GM23248 (cell line): ENCODE measurements at regions not wholly inside any gene's neighbourhood (a gene's known extent, or its start where the extent isn't known, plus 50 kb on each side); places are given as distances from the start of the nearest gene placed in this dataset.
"Not testable (repeated sequence)": the region's sequence is repeated elsewhere in the genome, so short reads cannot be mapped to it uniquely, and the experiment has no call there.

Experiments used
- DNase-seq: peaks from one replicate; pipeline ENCODE4 v3.0.0-alpha.2; 2015
- H2AFZ ChIP-seq: fragments of 200-600 bp; sonication (generic); 2 replicates; pipeline ENCODE4 v1.6.1; 2016; ENCODE audit warnings: antibody characterized with exemption
- H3F3A ChIP-seq: fragments of 200-600 bp; sonication (generic); 2 replicates; pipeline ENCODE4 v1.6.1; 2016; ENCODE audit warnings: mild to moderate bottlenecking, antibody characterized with exemption, mixed run types; ENCODE audit not compliant: insufficient read depth
- H3K27ac ChIP-seq: fragments of 200-600 bp; sonication (generic); 2 replicates; pipeline ENCODE4 v1.5.1; 2016; ENCODE audit warnings: mild to moderate bottlenecking
- H3K27me3 ChIP-seq: fragments of 200-600 bp; sonication (generic); replicated peaks from 2 replicates; pipeline ENCODE4 v1.6.1; 2016; ENCODE audit warnings: mild to moderate bottlenecking; ENCODE audit not compliant: insufficient read depth
- H3K36me3 ChIP-seq: fragments of 200-600 bp; sonication (generic); 2 replicates; pipeline ENCODE4 v1.6.1; 2016; ENCODE audit warnings: low read depth, mild to moderate bottlenecking
- H3K4me1 ChIP-seq: fragments of 200-600 bp; sonication (generic); 2 replicates; pipeline ENCODE4 v1.6.1; 2016; ENCODE audit warnings: mild to moderate bottlenecking; ENCODE audit not compliant: insufficient read depth
- H3K4me2 ChIP-seq: fragments of 200-600 bp; sonication (generic); one replicate; pipeline ENCODE4 v1.6.1; 2016; ENCODE audit warnings: mild to moderate bottlenecking; ENCODE audit not compliant: unreplicated experiment
- H3K4me3 ChIP-seq: fragments of 200-600 bp; sonication (generic); 2 replicates; pipeline ENCODE4 v1.5.1; 2016; ENCODE audit warnings: mild to moderate bottlenecking
- H3K79me2 ChIP-seq: fragments of 200-600 bp; sonication (generic); 2 replicates; pipeline ENCODE4 v1.6.1; 2016; ENCODE audit warnings: mild to moderate bottlenecking; ENCODE audit not compliant: insufficient read depth
- H3K9ac ChIP-seq: fragments of 200-600 bp; sonication (generic); 2 replicates; pipeline ENCODE4 v1.6.1; 2016; ENCODE audit warnings: mild to moderate bottlenecking
- H3K9me2 ChIP-seq: fragments of 200-600 bp; sonication (generic); 2 replicates; pipeline ENCODE4 v1.6.1; 2016; ENCODE audit warnings: mixed run types, mild to moderate bottlenecking, moderate library complexity; ENCODE audit not compliant: insufficient read depth
- H3K9me3 ChIP-seq: fragments of 200-600 bp; sonication (generic); one replicate; pipeline ENCODE4 v1.6.1; 2017; ENCODE audit warnings: low read depth
- H4K20me1 ChIP-seq: fragments of 200-600 bp; sonication (generic); 2 replicates; pipeline ENCODE4 v1.6.0; 2016; ENCODE audit not compliant: insufficient read depth
- EZH2 ChIP-seq: fragments of 200-600 bp; sonication (generic); IDR thresholded peaks from 2 replicates; pipeline ENCODE4 v1.6.1; 2018; ENCODE audit warnings: antibody characterized with exemption, mild to moderate bottlenecking; ENCODE audit not compliant: insufficient read depth, poor library complexity, severe bottlenecking
- EZH2phosphoT487 ChIP-seq: fragments of 200-600 bp; sonication (generic); IDR thresholded peaks from 2 replicates; pipeline ENCODE4 v1.6.1; 2018; ENCODE audit warnings: antibody characterized with exemption, moderate library complexity, mild to moderate bottlenecking, low read depth; ENCODE audit not compliant: insufficient read depth
- WGBS, 2 experiments: methylation state at CpG; one replicate each; pipeline ENCODE4 v1.1.6; 2015 to 2017; ENCODE audit warnings: low lambda C conversion rate in 2 of 2, low coverage in 1 of 2; ENCODE audit errors: missing lambda C conversion rate in 2 of 2; 5-methylcytosine and 5-hydroxymethylcytosine counted together
- in situ Hi-C: fragments of 300-500 bp; cut with MboI; formaldehyde crosslinking; loops from 2 replicates; pipeline ENCODE4 v1.15.0; 2020

DNA sequence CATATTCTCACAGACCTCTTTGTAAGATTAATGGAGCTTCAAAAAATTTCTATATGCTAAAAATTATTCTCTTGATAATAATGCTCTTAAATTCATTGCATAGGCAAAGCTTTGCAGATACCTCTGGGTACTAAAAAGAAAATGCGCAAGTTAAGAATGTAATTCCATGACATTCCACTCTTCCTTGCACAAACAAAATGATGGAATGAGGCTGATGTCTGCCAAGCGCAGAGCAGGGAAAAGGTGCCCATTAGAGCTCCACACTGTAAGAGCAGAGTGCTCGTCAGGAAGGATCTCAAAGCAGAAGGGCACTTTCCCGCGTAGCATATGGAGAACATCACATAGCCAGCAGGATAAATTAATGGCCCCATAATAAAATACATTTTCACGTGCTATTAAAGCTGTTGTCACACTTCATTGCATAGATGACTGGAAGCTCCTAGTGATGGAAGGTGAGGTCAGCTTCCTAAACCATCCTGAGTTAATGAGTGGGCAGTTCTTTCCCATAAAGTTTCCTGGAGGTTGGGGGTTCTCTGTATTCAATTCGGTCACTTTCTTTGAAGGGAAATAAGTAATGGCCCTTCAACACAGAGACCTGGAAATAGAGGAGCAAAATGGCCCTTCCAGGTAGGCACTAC, 1058.9 kb downstream of the GALC start:
- in situ Hi-C loops: no loop called here
- no peak for TF ChIP-seq EZH2
- no peak for TF ChIP-seq EZH2phosphoT487

DNA sequence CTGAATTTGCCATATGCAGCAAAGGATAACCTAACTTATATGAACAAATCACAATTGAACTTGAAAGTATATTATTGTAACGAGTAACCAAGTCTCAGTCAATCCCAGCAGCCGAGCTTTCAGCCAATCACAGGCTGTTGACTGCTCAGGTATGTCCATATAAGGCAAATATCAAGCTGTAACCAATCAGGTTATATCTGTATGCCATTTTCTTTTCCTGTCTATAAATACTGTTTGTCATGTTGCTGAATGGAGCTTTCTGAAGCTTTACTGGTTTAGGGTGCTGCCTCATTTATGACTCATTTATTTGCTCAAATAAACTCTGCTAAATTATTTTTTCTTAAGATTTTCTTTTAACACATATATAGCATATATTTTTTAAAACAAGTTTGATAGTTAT, 1059.5 kb downstream of the GALC start:
- WGBS, 2 experiments: 4 to 9% methylated on average over 2 of the region's 2 CpGs
- no peak overlapping the region for H3K4me3 ChIP-seq
- H3K27me3 ChIP-seq: no peaks in the 10 kb centered on the region
- no peaks in the 10 kb centered on the region for H4K20me1 ChIP-seq
- H2AFZ ChIP-seq: no peak overlapping the region
- no peaks in the 10 kb centered on the region for H3K9me2 ChIP-seq
- H3F3A ChIP-seq: no peaks in the 10 kb centered on the region
- TF ChIP-seq EZH2 (no peak), EZH2phosphoT487 (no peak)
- no peak overlapping the region for H3K27ac ChIP-seq
- DNase-seq: no peak
- no peaks in the 10 kb centered on the region for H3K36me3 ChIP-seq
- H3K9ac ChIP-seq: no peak overlapping the region
- in situ Hi-C loops: no loop called here
- H3K4me2 ChIP-seq: no peak overlapping the region
- H3K79me2 ChIP-seq: no peaks in the 10 kb centered on the region
- H3K4me1 ChIP-seq: no peaks in the 10 kb centered on the region
- no peaks in the 10 kb centered on the region for H3K9me3 ChIP-seq

More for the DNA sequence above, 1058.9 kb downstream of the GALC start:
- Histone ChIP-seq H3K27ac (no peak overlapping the region), H3K4me1 (no peaks in the 10 kb centered on the region), H3K4me3 (no peak overlapping the region), H3K9me2 (no peaks in the 10 kb centered on the region), H2AFZ (no peak overlapping the region), H3K9ac (no peak overlapping the region), H3F3A (no peaks in the 10 kb centered on the region), H4K20me1 (no peaks in the 10 kb centered on the region), H3K27me3 (no peaks in the 10 kb centered on the region), H3K4me2 (no peak overlapping the region), H3K36me3 (no peaks in the 10 kb centered on the region), H3K79me2 (no peaks in the 10 kb centered on the region), H3K9me3 (no peaks in the 10 kb centered on the region)
- no peak for DNase-seq
- 44 to 47% methylated on average over 7 of the region's 7 CpGs for WGBS, 2 experiments

DNA sequence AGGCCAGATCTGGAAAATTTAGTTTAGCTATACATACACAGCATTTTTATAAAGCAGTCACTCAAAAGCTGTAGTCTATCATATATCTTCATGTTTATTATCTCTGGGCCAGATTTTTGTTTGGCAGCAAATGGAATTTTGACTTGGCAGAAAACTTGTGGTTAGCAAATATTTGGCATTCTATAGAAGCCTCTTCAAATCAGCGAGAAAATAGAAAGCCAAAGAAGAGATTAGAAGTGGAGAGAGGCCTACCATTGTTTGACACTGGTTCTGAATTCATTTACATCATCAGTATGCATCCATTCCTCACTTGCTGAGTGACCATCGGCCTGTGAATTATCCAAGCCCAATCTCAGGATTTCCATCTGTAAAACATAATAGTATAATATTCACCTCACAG, 1077.6 kb downstream of the GALC start:
- Histone ChIP-seq H3K9me2 (no peaks in the 10 kb centered on the region), H3K9me3 (no peaks in the 10 kb centered on the region), H2AFZ (no peak overlapping the region), H3K4me2 (no peak overlapping the region), H3K9ac (no peak overlapping the region), H3K36me3 (no peaks in the 10 kb centered on the region), H3K4me1 (no peaks in the 10 kb centered on the region), H3K27me3 (no peaks in the 10 kb centered on the region), H3K79me2 (no peaks in the 10 kb centered on the region), H3K27ac (no peak overlapping the region), H3K4me3 (no peak overlapping the region), H4K20me1 (no peaks in the 10 kb centered on the region), H3F3A (no peaks in the 10 kb centered on the region)
- TF ChIP-seq EZH2 (no peak), EZH2phosphoT487 (no peak)
- in situ Hi-C loops: no loop called here
- 10 to 14% methylated on average over 2 of the region's 2 CpGs for WGBS, 2 experiments
- no peak for DNase-seq

DNA sequence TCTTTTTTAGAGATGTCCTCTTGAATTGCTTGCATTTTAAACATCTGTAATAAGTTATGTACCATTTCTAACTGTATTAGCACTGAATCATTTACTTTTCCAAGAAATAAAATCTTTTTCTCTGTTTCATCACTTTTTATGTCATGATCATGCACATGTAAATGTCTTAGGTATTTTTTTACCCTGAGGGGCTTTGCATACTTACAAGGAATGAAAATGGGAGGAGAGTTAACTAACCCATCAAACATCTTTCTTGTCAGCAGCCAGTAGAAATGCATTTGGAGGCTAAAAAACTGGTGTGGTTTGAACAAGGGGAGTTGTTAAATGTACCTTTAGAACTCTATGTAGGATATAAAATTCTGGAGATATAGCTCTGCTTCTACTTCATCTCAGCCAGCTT, 1080.3 kb downstream of the GALC start:
- Histone ChIP-seq H3K36me3 (no peaks in the 10 kb centered on the region), H3F3A (no peaks in the 10 kb centered on the region), H3K9me3 (no peaks in the 10 kb centered on the region), H3K27me3 (no peaks in the 10 kb centered on the region), H3K9ac (no peak overlapping the region), H3K79me2 (no peaks in the 10 kb centered on the region), H3K4me3 (no peak overlapping the region), H3K9me2 (no peaks in the 10 kb centered on the region), H3K27ac (no peak overlapping the region), H2AFZ (no peak overlapping the region), H4K20me1 (no peaks in the 10 kb centered on the region), H3K4me2 (no peak overlapping the region), H3K4me1 (no peaks in the 10 kb centered on the region)
- TF ChIP-seq EZH2 (no peak), EZH2phosphoT487 (no peak)
- in situ Hi-C loops: no loop called here
- DNase-seq: no peak

DNA sequence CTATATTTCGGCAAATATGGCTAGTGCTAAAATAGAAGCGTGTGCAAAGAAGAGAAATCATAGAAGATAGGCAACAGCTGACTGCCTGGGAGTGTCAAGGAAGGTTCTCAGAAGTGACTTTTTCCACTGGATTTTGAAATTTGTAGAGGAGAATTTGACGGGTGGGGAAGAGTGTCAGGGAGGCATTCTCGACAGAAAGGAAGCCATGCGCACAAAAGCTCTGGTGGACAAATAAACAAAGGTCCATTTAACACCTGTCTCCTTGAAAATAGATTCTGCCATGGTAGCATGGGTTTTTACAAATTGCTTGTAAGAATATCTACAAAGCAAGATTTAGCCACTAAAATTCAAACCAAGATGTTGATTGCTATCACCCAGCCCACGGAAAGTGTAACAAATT, 1081.5 kb downstream of the GALC start:
- no peaks in the 10 kb centered on the region for H3F3A ChIP-seq
- 35 to 38% methylated on average over 6 of the region's 6 CpGs for WGBS, 2 experiments
- in situ Hi-C loops: no loop called here

DNA sequence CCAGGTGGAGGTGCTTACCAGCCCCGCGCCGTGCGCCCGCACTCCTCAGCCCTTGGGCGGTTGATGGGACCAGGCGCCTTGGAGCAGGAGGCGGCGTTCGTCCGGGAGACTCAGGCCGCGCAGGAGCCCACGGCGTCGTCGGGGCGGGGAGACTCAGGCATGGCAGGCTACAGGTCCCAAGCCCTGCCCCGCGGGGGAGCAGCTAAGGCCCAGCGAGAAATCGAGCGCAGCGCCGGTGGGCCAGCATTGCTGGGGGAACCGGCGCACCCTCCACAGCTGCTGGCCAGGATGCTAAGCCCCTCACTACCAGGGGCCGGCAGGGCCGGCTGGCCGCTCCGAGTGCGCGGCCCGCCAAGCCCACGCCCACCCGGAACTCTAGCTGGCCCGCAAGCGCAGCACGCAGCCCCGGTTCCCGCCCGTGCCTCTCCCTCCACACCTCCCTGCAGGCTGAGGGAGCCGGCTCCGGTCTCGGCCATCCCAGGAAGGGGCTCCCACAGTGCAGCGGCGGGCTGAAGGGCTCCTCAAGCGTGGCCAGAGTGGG, 1087.5 kb downstream of the GALC start:
- H3K4me3 ChIP-seq, H3K36me3 ChIP-seq, H2AFZ ChIP-seq, H3K4me2 ChIP-seq, H3K27me3 ChIP-seq, in situ Hi-C loops, H3F3A ChIP-seq, DNase-seq, H3K9ac ChIP-seq, H3K79me2 ChIP-seq, H3K4me1 ChIP-seq, H3K9me2 ChIP-seq, H4K20me1 ChIP-seq, H3K9me3 ChIP-seq, H3K27ac ChIP-seq: not testable (repeated sequence)
- 75 to 85% methylated on average over 29 to 47 of the region's 48 CpGs for WGBS, 2 experiments

More for the DNA sequence above, 1081.5 kb downstream of the GALC start:
- TF ChIP-seq EZH2 (no peak), EZH2phosphoT487 (no peak)
- H4K20me1 ChIP-seq: no peaks in the 10 kb centered on the region
- H3K4me1 ChIP-seq: no peaks in the 10 kb centered on the region
- no peaks in the 10 kb centered on the region for H3K9me2 ChIP-seq
- H3K27ac ChIP-seq: no peak overlapping the region
- no peak for DNase-seq
- no peak overlapping the region for H3K4me3 ChIP-seq
- H3K36me3 ChIP-seq: no peaks in the 10 kb centered on the region
- no peak overlapping the region for H3K9ac ChIP-seq
- no peaks in the 10 kb centered on the region for H3K27me3 ChIP-seq
- H3K4me2 ChIP-seq: no peak overlapping the region
- H3K79me2 ChIP-seq: no peaks in the 10 kb centered on the region
- H3K9me3 ChIP-seq: no peaks in the 10 kb centered on the region
- H2AFZ ChIP-seq: no peak overlapping the region
